GM21528 (cell line): ENCODE measurements at regions not wholly inside any gene's neighbourhood (a gene's known extent, or its start where the extent isn't known, plus 50 kb on each side); places are given as distances from the start of the nearest gene placed in this dataset.

Source experiments
- ATAC-seq: cut with Tn5 transposase; IDR thresholded peaks from one replicate; pipeline ENCODE4 v1.9.1; 2021; ENCODE audit warnings: mild to moderate bottlenecking, moderate library complexity; ENCODE audit not compliant: unreplicated experiment, low FRiP score

- no peak for ATAC-seq
Measured at GRCh38 chr4:31974490-31975002, 1254.4 kb downstream of the PCDH7 start.

DNA sequence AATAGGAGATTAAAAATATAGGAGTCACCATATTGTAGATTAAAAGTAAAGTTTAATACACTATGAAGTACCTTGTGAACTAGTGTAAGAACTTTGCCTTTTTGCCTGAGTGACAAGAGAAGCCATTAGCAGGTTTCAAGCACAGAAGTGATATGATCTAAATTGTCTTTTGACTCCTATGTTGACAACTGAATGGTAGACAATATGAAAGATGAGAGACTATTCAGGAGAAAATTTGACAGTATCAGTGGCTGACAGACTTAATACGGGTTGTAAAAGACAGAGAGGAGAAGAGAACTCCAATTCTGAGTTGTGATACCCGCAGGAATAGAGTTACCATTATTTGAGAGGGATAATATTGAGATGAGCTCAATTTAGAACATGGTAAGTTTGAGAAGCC, 1259.8 kb downstream of the PCDH7 start:
- no peak for ATAC-seq

- ATAC-seq: no peak
Measured at GRCh38 chr4:31983246-31983645, 1263.1 kb downstream of the PCDH7 start.

- no peak for ATAC-seq
Measured at GRCh38 chr4:31983677-31984076, 1263.5 kb downstream of the PCDH7 start.

DNA sequence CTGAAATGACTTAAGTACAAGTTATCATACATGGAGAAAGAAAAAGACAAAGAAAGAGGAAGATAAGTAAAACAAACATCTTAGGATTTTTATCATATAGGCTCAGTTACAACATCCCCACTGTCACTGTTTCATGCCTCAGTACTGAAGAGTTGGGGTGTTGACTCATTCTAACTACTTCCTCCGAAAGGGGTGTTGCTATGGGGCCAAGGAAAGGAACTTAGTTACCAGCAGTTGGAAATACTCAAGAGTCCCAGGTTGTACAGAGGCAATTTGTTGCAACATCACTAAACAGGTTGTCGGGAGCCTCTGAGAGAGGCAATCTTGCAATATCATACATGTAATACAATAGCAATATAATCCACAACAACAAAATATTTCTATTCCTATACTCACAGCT, 1264.7 kb downstream of the PCDH7 start:
- no peak for ATAC-seq

- ATAC-seq: no peak
Measured at GRCh38 chr4:31995943-31996901, 1276.1 kb downstream of the PCDH7 start.

GRCh38 chr4:31998807-31999206, 1278.6 kb downstream of the PCDH7 start:
- ATAC-seq: no peak

DNA sequence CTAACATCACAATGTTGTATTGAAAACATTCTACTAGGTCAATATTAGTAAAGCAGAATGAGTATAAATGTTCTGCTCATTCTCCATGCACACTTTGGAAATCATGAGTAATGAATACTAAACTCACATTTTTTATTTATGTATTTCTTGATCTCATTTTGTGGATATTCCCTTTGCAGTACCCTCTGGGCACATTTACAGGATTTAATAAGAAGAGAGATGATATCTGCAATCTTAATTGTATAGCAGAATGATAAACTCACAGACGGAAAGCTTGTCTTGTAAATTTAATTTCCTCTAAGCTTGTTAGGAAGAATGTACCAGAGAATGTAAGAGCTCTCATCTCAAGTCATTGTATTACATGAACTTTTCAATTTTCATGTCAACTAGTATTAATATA, 1279.7 kb downstream of the PCDH7 start:
- no peak for ATAC-seq

DNA sequence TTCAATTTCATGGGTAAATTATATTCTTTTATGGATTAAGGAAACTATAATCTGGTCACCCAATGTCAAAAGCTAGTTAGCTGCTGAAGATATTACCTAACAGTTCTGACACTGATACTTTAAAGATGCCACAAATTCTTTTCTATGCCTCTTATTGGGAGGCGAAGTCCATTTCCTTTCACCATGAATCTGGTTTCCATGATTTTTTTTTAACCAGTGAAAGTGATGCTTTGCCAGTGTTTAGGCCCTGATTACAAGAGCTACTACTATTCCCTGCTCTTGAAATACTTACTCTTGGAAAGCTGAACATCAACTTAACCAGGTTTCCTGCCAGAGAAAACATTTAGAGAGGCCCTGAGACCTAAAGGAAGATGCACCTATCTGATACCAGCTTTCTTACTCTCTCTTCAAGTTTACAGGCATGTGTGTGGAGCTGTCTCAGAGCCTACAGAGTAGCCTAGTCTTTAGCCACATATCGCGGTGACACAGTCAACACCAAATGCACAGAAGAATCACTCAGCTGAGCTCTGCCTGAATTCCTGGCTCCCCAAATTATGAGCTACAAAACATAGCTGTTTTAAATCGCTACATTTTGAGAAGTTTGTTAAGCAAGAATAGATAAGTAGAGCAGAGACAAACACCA, 1280.8 kb downstream of the PCDH7 start:
- no peak for ATAC-seq

- no peak for ATAC-seq
Measured at GRCh38 chr4:32002037-32002747, 1282.0 kb downstream of the PCDH7 start.

DNA sequence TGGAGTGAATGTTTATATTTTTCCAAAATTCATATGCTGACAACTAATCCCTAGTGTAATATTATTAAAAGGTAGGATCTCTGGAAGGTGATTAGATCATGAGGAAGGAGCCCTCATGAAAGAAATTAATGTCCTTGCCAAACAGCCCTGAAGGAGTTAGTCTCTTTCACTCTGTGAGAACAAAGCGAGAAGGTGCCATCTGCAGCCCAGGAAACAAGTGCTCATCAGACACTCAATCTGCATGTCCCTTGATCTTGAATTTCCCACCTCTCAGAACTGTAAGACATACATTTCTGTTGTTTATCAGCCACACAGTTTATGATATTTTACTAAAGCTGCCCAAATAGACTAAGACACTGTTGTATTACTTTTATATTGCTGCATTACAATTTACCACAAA, 1283.4 kb downstream of the PCDH7 start:
- ATAC-seq: no peak

DNA sequence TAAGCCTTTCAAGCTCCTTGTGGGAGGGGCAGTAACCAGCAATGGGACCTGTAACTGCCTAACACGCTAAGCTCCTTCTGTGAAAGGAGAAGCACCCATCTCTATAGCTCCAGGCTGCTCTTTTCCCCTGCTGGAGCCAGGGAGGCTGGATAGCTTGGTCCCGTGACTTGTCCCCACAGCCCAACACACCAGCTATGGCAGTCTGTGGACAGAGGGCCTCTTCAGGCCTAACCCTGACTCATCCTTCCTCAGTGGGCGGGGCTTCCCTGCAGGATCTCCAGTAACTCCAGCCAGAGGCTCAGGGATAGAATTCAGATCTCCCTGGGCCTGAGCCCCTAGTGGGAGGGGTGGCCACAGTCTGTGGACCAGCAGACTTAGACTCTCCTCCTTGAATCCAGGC, 1290.1 kb downstream of the PCDH7 start:
- no peak for ATAC-seq

DNA sequence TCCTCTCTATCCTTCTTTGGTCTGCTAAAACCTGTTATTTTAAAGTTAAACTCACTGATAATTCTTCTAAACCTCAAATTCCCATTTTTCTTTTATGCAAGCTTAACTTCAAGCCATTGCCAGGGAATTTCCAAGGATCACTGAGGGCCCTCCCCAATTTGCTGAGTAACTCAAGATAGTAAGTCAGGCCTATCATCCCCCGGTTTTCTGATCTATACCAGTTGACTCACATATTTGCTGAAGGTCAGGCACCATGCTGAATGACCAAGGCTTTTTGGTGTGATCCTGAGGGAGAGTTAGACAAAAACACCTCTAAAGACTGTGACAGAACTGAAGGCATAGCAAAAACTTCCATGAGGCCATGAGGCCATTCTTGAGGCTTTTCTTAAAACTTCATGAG, 1301.9 kb downstream of the PCDH7 start:
- ATAC-seq: no peak

- ATAC-seq: no peak
Measured at GRCh38 chr4:32025851-32026459, 1305.8 kb downstream of the PCDH7 start.

GRCh38 chr4:32030406-32030805, 1310.2 kb downstream of the PCDH7 start:
- ATAC-seq: no peak

GRCh38 chr4:32031026-32031425, 1310.9 kb downstream of the PCDH7 start:
- ATAC-seq: no peak

DNA sequence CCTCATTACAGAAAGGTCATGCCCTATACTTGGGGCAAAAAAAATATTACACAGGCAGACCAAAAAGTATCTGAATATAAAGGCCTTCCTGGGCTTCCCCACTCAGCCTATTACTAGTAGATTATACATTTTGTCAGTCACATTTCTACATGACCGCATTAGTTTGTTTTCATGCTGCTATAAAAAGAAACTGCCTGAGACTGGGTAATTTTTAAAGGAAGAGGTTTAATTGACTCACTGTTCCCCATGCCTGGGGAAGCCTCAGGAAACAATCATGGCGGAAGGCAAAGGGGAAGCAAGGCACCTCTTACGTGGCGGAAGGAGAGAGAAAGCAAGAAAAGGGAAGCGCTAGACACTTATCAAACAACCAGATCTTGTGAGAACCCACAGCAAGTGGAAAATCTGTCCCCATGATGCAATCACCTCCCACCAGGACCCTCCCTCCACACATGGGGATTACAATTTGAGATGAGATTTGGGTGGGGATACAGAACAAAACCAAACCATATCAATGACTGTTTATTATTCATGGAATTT, 1312.0 kb downstream of the PCDH7 start:
- ATAC-seq: no peak

DNA sequence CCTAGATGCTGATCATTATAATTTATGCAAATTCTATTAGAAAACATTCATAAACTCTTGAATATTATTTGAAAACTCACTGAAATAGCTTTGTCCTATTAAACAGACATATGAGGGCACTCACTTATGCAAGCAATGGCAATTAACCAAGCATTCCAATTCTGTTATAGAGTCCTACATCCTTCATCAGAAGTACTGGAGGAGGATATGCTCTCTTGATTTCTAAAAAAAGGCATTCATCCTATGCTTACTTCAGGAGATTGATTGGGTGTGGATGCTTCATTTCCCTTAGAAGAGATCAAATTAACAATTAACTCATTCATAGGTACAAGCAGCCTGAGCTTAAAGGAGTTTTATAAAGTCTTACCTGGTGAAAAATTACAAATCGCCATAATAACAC, 1317.2 kb downstream of the PCDH7 start:
- no peak for ATAC-seq

GRCh38 chr4:32042486-32043247, 1322.5 kb downstream of the PCDH7 start:
- ATAC-seq: no peak

DNA sequence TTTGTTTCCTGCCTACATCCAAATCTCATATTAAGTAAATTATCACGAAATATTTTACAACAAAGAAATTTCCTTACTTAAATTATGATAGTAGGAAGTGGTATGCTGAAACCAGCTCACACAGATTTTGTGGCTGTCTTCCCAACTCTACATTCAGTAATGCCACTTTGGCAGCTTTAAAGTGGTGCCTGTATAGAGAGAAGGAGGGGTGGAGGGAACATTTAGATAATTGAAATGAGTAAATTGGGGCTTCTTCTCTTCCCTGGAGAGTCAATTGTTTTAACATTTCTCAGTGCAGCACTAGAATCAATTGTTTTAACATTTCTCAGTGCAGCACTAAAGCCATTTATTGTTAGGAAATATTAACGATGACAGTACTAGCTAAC, 1323.1 kb downstream of the PCDH7 start:
- no peak for ATAC-seq
